ENCODE measurements at regions not wholly inside any gene's neighbourhood (a gene's known extent, or its start where the extent isn't known, plus 50 kb on each side); places are given as distances from the start of the nearest gene placed in this dataset.

GRCh38 chr9:25029743-25030142 lies 484.0 kb upstream of the IZUMO3 start:
- Histone ChIP-seq H3K36me3 (no peaks in the 10 kb centered on the region), H3K27ac (no peak overlapping the region), H3K4me3 (no peak overlapping the region), H3K27me3 (no peaks in the 10 kb centered on the region), H3K9me3 (no peaks in the 10 kb centered on the region), H3K4me1 (no peaks in the 10 kb centered on the region)
- intact Hi-C loops (cut with DNase I) = no loop called here
- DNase-seq (no peak), ATAC-seq (no peak)
- no peak for TF ChIP-seq CTCF (IDR thresholded peaks at IDR 0.05)

GRCh38 chr9:25025686-25026085 lies 480.0 kb upstream of the IZUMO3 start:
- intact Hi-C loops (cut with DNase I) = no loop called here
- no peak overlapping the region for H3K27ac ChIP-seq
- DNase-seq (peak; percentile 31), ATAC-seq (no peak)
- no peak for TF ChIP-seq CTCF (IDR thresholded peaks at IDR 0.05)
- H3K9me3 ChIP-seq = no peaks in the 10 kb centered on the region
- no peaks in the 10 kb centered on the region for H3K36me3 ChIP-seq
- no peaks in the 10 kb centered on the region for H3K27me3 ChIP-seq
- H3K4me1 ChIP-seq = no peaks in the 10 kb centered on the region
- H3K4me3 ChIP-seq = no peak overlapping the region

- TF ChIP-seq CTCF (IDR thresholded peaks at IDR 0.05) = no peak
- ATAC-seq (no peak), DNase-seq (peak; percentile 35)
- no peak overlapping the region for H3K27ac ChIP-seq
- H3K4me3 ChIP-seq = no peak overlapping the region
- H3K4me1 ChIP-seq = no peaks in the 10 kb centered on the region
- no peaks in the 10 kb centered on the region for H3K36me3 ChIP-seq
- intact Hi-C loops (cut with DNase I) = no loop called here
- H3K9me3 ChIP-seq = no peaks in the 10 kb centered on the region
- H3K27me3 ChIP-seq = no peaks in the 10 kb centered on the region
Observed at GRCh38 chr9:25025156-25025555, 479.5 kb upstream of the IZUMO3 start.

- intact Hi-C loops (cut with DNase I) = no loop called here
- no peak for ATAC-seq
- DNase-seq = no peak
- Histone ChIP-seq H3K9me3 (no peaks in the 10 kb centered on the region), H3K4me3 (no peak overlapping the region), H3K36me3 (no peaks in the 10 kb centered on the region), H3K4me1 (no peaks in the 10 kb centered on the region), H3K27ac (no peak overlapping the region), H3K27me3 (no peaks in the 10 kb centered on the region)
- no peak for TF ChIP-seq CTCF (IDR thresholded peaks at IDR 0.05)
Observed at GRCh38 chr9:25017779-25018178, 472.1 kb upstream of the IZUMO3 start.

GRCh38 chr9:25010027-25010662 lies 464.4 kb upstream of the IZUMO3 start:
- DNase-seq (no peak), ATAC-seq (no peak)
- no peak overlapping the region for H3K27ac ChIP-seq
- no peaks in the 10 kb centered on the region for H3K4me1 ChIP-seq
- H3K36me3 ChIP-seq = no peaks in the 10 kb centered on the region
- no peak overlapping the region for H3K4me3 ChIP-seq
- no peak for TF ChIP-seq CTCF (IDR thresholded peaks at IDR 0.05)
- intact Hi-C loops (cut with DNase I) = no loop called here
- no peaks in the 10 kb centered on the region for H3K9me3 ChIP-seq
- no peaks in the 10 kb centered on the region for H3K27me3 ChIP-seq

- DNase-seq = no peak
- H3K27ac ChIP-seq = no peak overlapping the region
- H3K9me3 ChIP-seq = no peaks in the 10 kb centered on the region
- no peak overlapping the region for H3K4me3 ChIP-seq
- H3K27me3 ChIP-seq = no peaks in the 10 kb centered on the region
- no peak for ATAC-seq
- intact Hi-C loops (cut with DNase I) = no loop called here
- H3K36me3 ChIP-seq = no peaks in the 10 kb centered on the region
- no peak for TF ChIP-seq CTCF (IDR thresholded peaks at IDR 0.05)
- no peaks in the 10 kb centered on the region for H3K4me1 ChIP-seq
Observed at GRCh38 chr9:25003686-25004085, 458.0 kb upstream of the IZUMO3 start.

Measured in upper lobe of right lung (tissue), 1 donor.